ENCODE measurements at regions not wholly inside any gene's neighbourhood (a gene's known extent, or its start where the extent isn't known, plus 50 kb on each side); places are given as distances from the start of the nearest gene placed in this dataset.
"Not testable (repeated sequence)": the region's sequence is repeated elsewhere in the genome, so short reads cannot be mapped to it uniquely, and the experiment has no call there.

DNA sequence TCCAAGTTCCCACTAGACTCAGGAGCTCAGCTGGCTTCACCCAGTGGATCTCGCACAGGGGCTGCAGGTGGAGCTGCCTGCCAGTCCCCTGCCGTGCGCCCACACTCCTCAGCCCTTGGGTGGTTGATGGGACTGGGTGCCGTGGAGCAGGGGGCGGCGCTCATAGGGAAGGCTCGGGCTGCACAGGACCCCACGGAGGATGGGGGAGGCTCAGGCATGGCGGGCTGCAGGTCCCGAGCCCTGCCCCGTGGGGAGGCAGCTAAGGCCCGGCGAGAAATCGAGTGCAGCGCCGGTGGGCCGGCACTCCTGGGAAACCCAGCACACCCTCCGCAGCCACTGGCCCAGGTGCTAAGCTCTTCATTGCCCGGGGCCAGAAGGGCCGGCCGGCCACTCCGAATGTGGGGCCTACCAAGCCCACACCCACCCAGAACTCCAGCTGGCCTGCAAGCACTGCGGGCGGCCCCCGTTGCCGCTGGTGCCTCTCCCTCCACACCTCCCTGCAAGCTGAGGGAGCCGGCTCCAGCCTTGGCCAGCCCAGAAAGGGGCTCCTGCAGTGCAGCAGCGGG, 1481.3 kb upstream of the WWC1 start:
- H3K4me3 Mint-ChIP-seq (ENCODE audit: unreplicated experiment); H3K36me3 Mint-ChIP-seq (ENCODE audit: insufficient read depth, unreplicated experiment); H3K27me3 Mint-ChIP-seq (ENCODE audit: insufficient read depth, unreplicated experiment); BruUV-seq (replicated peaks); POLR2A ChIA-PET; H3K4me1 Mint-ChIP-seq (ENCODE audit: insufficient read depth, unreplicated experiment); H3K27ac Mint-ChIP-seq (ENCODE audit: low read depth, unreplicated experiment); DNase-seq (ENCODE audit: unreplicated experiment); intact Hi-C loops (cut with micrococcal nuclease): not testable (repeated sequence)
- CTCF ChIA-PET, result interaction anchor here (0.6 kb wide), 1 partner anchor 139 kb away, joined by 3 read pairs; no protein-coding TSS in a partner anchor
- peaks cover 11% of the 10 kb centered on the region for H3K9me3 Mint-ChIP-seq (ENCODE audit: unreplicated experiment)

DNA sequence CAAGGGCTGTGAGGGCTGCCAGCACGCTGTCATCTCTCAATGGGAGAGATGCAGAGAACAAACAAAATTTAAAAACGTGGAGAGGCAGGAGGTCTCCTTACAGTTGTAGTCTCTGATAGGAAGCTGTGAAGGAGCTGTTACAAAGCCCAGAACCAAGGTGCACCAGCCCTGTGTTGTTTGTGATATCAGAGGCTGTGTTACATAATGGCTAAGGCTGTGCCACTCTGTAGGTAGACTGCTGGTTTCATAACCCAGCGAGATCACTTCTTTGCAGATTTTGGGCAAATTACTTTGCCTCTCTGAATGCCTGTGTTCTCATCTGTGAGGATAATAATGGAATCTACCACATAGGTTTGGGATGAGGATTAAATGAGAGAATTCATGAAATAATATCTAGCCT, 1480.7 kb upstream of the WWC1 start:
- no TSS peak for BruUV-seq (replicated peaks)
- no peak for TF ChIP-seq CTCF (IDR thresholded peaks at IDR 0.05; ENCODE audit: unreplicated experiment)
- H3K4me1 Mint-ChIP-seq (ENCODE audit: insufficient read depth, unreplicated experiment), result no peaks in the 10 kb centered on the region
- no peaks in the 10 kb centered on the region for H3K27me3 Mint-ChIP-seq (ENCODE audit: insufficient read depth, unreplicated experiment)
- no peaks in the 10 kb centered on the region for H3K36me3 Mint-ChIP-seq (ENCODE audit: insufficient read depth, unreplicated experiment)
- DNase-seq (ENCODE audit: unreplicated experiment), result no peak
- intact Hi-C loops (cut with micrococcal nuclease), result no loop called here
- POLR2A ChIA-PET, result no interaction called here
- H3K27ac Mint-ChIP-seq (ENCODE audit: low read depth, unreplicated experiment), result no peak overlapping the region
- peaks cover 7% of the 10 kb centered on the region for H3K9me3 Mint-ChIP-seq (ENCODE audit: unreplicated experiment)
- CTCF ChIA-PET, result interaction anchor here (0.7 kb wide), 1 partner anchor 405 kb away, joined by 5 read pairs; no protein-coding TSS in a partner anchor
- no peak overlapping the region for H3K4me3 Mint-ChIP-seq (ENCODE audit: unreplicated experiment)

DNA sequence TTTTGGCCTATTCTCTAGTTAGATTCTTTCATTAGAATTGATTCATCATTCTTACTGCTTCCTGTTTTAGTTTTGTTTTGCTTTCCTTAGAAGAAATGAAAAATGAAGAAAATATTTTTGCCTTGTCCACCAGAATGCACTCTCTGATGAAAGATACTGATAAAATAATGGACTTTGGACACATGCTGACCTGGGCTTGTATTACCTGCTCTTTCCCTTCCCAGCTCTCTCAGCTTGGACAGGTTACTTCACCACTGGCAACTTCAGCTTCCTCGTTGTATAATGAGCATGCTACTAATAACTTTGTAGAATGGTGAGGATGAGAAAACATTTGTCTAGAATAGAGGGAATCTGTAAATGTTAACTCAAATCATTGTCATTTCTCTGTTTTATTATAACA, 1468.1 kb upstream of the WWC1 start:
- no peak overlapping the region for H3K4me3 Mint-ChIP-seq (ENCODE audit: unreplicated experiment)
- no peak overlapping the region for H3K27ac Mint-ChIP-seq (ENCODE audit: low read depth, unreplicated experiment)
- TF ChIP-seq CTCF (IDR thresholded peaks at IDR 0.05; ENCODE audit: unreplicated experiment), result no peak
- intact Hi-C loops (cut with micrococcal nuclease), result no loop called here
- no TSS peak for BruUV-seq (replicated peaks)
- POLR2A ChIA-PET, result no interaction called here
- CTCF ChIA-PET, result no interaction called here
- DNase-seq (ENCODE audit: unreplicated experiment), result no peak
- no peaks in the 10 kb centered on the region for H3K4me1 Mint-ChIP-seq (ENCODE audit: insufficient read depth, unreplicated experiment)
- H3K27me3 Mint-ChIP-seq (ENCODE audit: insufficient read depth, unreplicated experiment), result no peaks in the 10 kb centered on the region
- no peaks in the 10 kb centered on the region for H3K36me3 Mint-ChIP-seq (ENCODE audit: insufficient read depth, unreplicated experiment)
- H3K9me3 Mint-ChIP-seq (ENCODE audit: unreplicated experiment), result no peaks in the 10 kb centered on the region

DNA sequence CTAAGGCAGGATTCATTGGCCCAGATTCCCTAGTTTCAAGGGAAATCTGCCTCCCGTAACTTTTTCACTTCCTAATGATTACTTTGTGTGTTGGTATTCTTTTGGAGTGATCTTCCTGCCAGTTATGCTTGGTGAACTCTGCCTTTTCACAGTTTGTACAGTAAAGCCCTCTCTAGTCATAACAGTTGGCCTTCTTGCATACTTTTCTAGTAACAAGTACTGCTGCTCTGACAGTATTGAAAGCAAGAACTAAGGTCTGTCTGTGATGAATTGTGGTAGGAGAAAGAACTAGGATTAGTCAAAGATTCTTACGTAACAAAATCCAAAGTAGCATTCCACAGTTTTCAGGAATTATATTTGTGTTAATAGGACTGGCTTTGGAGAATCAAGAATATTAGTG, 1457.2 kb upstream of the WWC1 start:
- ChIA-PET POLR2A (interaction anchor here (1.2 kb wide), 1 partner anchor 28 kb away, joined by 3 read pairs; no protein-coding TSS in a partner anchor), CTCF (no interaction called here)
- Mint-ChIP-seq H3K36me3 (ENCODE audit: insufficient read depth, unreplicated experiment) (no peaks in the 10 kb centered on the region), H3K27ac (ENCODE audit: low read depth, unreplicated experiment) (no peak overlapping the region), H3K4me3 (ENCODE audit: unreplicated experiment) (no peak overlapping the region), H3K9me3 (ENCODE audit: unreplicated experiment) (no peaks in the 10 kb centered on the region), H3K4me1 (ENCODE audit: insufficient read depth, unreplicated experiment) (no peaks in the 10 kb centered on the region), H3K27me3 (ENCODE audit: insufficient read depth, unreplicated experiment) (no peaks in the 10 kb centered on the region)
- no peak for TF ChIP-seq CTCF (IDR thresholded peaks at IDR 0.05; ENCODE audit: unreplicated experiment)
- intact Hi-C loops (cut with micrococcal nuclease), result no loop called here
- BruUV-seq (replicated peaks), result no TSS peak
- no peak for DNase-seq (ENCODE audit: unreplicated experiment)

DNA sequence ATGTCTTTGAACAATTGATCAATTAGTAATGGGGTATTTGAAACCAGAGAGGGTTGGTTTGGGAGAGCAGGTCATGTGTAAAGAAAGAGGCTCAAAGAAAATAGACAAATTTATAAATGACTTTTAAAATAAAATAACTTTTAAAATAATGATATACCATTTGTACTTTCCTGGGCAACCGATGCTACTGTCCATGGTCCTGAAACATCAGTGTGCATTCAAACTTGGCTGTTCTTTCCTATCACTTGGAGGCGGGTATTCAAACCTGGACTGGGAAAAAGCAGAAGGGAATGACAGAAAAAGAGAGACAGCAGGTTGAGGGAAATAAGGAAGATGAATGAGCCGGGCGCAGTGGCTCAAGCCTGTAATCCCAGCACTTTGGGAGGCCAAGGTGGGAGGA, 1446.4 kb upstream of the WWC1 start:
- intact Hi-C loops (cut with micrococcal nuclease), result no loop called here
- DNase-seq (ENCODE audit: unreplicated experiment), result peak; percentile 76
- Mint-ChIP-seq H3K4me3 (ENCODE audit: unreplicated experiment) (no peak overlapping the region), H3K4me1 (ENCODE audit: insufficient read depth, unreplicated experiment) (no peaks in the 10 kb centered on the region), H3K27ac (ENCODE audit: low read depth, unreplicated experiment) (no peak overlapping the region), H3K9me3 (ENCODE audit: unreplicated experiment) (no peaks in the 10 kb centered on the region), H3K36me3 (ENCODE audit: insufficient read depth, unreplicated experiment) (no peaks in the 10 kb centered on the region), H3K27me3 (ENCODE audit: insufficient read depth, unreplicated experiment) (no peaks in the 10 kb centered on the region)
- POLR2A ChIA-PET, result no interaction called here
- CTCF ChIA-PET, result no interaction called here
- TF ChIP-seq CTCF (IDR thresholded peaks at IDR 0.05; ENCODE audit: unreplicated experiment), result no peak
- BruUV-seq (replicated peaks), result no TSS peak

All from MCF 10A (cell line).